K562 (cell line): ENCODE measurements at regions not wholly inside any gene's neighbourhood (a gene's known extent, or its start where the extent isn't known, plus 50 kb on each side); places are given as distances from the start of the nearest gene placed in this dataset.

Experiments used
- ATAC-seq: fragments of 200-7000 bp; cut with Tn5 transposase; 3 replicates; pipeline ENCODE4 v1.9.1; 2020; ENCODE audit warnings: moderate library complexity
- BruUV-seq: library from RNA; stranded (reverse); fragments of 400-500 nt; replicated peaks from 2 replicates; lab custom pipeline; 2021; lab: Mats Ljungman, UMichigan
- CTCF ChIA-PET: fragments of 300-600 bp; formaldehyde crosslinking; extraction: SDS; loops from one replicate; lab custom pipeline; 2021; ENCODE audit warnings: low intra/inter-chr PET ratio; lab: Yijun Ruan, JAX
- POLR2A ChIA-PET: fragments of 300-600, 350-650 bp; sonication (Branson Sonifier 250); formaldehyde crosslinking; extraction: SDS; loops from one replicate; lab custom pipeline; 2021; ENCODE audit warnings: antibody characterized with exemption, inconsistent platforms; lab: Yijun Ruan, JAX
- DNase-seq, 4 experiments: peaks; one replicate each; pipeline versions ENCODE4 v3.0.0 to v3.0.0-alpha.2; 2011 to 2018; ENCODE audit warnings: low spot score in 3 of 4, mixed read lengths in 3 of 4; ENCODE audit errors: extremely low read depth in 1 of 4
- FAIRE-seq: peaks from 2 replicates; lab custom pipeline; 2011; peaks lifted over from hg19 to GRCh38; lab: Jason Lieb, UNC
- H2AFZ ChIP-seq: 2 replicates; pipeline ENCODE4 v1.6.0; 2011; ENCODE audit warnings: low read depth, low read length, control low read depth, inconsistent platforms
- H3K27ac ChIP-seq: fragments of 200-600 bp; 3 replicates; pipeline ENCODE4 v1.8.0; 2011; ENCODE audit warnings: low read depth, mild to moderate bottlenecking, control low read depth, inconsistent platforms, low read length, moderate library complexity, mixed read lengths; ENCODE audit errors: extremely low read depth
- H3K27me3 ChIP-seq, 2 experiments: fragments of 300-600 bp in 1 of 2; 2 replicates in 1 of 2; 3 replicates in 1 of 2; pipeline versions ENCODE4 v1.6.0 to v1.8.0; 2011; ENCODE audit warnings: inconsistent platforms in 2 of 2, low read length in 2 of 2, mild to moderate bottlenecking in 1 of 2, mixed read lengths in 1 of 2, moderate library complexity in 1 of 2; ENCODE audit not compliant: control insufficient read depth in 2 of 2, insufficient read depth in 2 of 2
- H3K36me3 ChIP-seq: fragments of 300-600 bp; 3 replicates; pipeline ENCODE4 v1.8.0; 2011; ENCODE audit warnings: mild to moderate bottlenecking, low read length, inconsistent platforms; ENCODE audit not compliant: control insufficient read depth, insufficient read depth
- H3K4me1 ChIP-seq, 2 experiments: fragments of 200-600 bp in 1 of 2; replicated peaks in 1 of 2; 2 replicates in 1 of 2; 3 replicates in 1 of 2; pipeline versions ENCODE4 v1.5.1 to v1.8.0; 2011; ENCODE audit warnings: inconsistent platforms in 2 of 2, low read length in 2 of 2, mild to moderate bottlenecking in 1 of 2, mixed read lengths in 1 of 2, moderate library complexity in 1 of 2; ENCODE audit not compliant: control insufficient read depth in 2 of 2, insufficient read depth in 2 of 2
- H3K4me2 ChIP-seq: 2 replicates; pipeline ENCODE4 v1.6.1; 2011; ENCODE audit warnings: low read length, control low read depth, inconsistent platforms, mixed read lengths; ENCODE audit not compliant: insufficient read depth
- H3K4me3 ChIP-seq: fragments of 200-600 bp; sonication (generic), shearing (Covaris generic); 2 replicates; pipeline ENCODE4 v1.5.1; 2016; ENCODE audit warnings: control low read depth, inconsistent platforms
- H3K79me2 ChIP-seq: fragments of 200-600 bp; 3 replicates; pipeline ENCODE4 v1.8.0; 2011; ENCODE audit warnings: low read length, inconsistent platforms; ENCODE audit not compliant: control insufficient read depth, insufficient read depth
- H3K9ac ChIP-seq, 2 experiments: 2 replicates each; pipeline versions ENCODE4 v1.6.0 to v1.6.1; 2011; ENCODE audit warnings: low read depth in 2 of 2, low read length in 2 of 2, control low read depth in 1 of 2, inconsistent platforms in 1 of 2, mild to moderate bottlenecking in 1 of 2, mixed read lengths in 1 of 2; ENCODE audit not compliant: insufficient read depth in 1 of 2
- H3K9me1 ChIP-seq: one replicate; pipeline ENCODE4 v1.6.0; 2011; ENCODE audit warnings: inconsistent platforms, mild to moderate bottlenecking, low read length, moderate library complexity; ENCODE audit not compliant: control insufficient read depth, insufficient read depth
- H3K9me3 ChIP-seq: replicated peaks from 2 replicates; pipeline ENCODE4 v1.5.1; 2011; ENCODE audit warnings: low read depth, low read length, inconsistent platforms; ENCODE audit not compliant: control insufficient read depth, insufficient read depth
- H4K20me1 ChIP-seq: replicated peaks from 2 replicates; pipeline ENCODE4 v1.6.1; 2011; ENCODE audit warnings: low read length, inconsistent platforms, mixed read lengths; ENCODE audit not compliant: control insufficient read depth, insufficient read depth
- HNRNPLL ChIP-seq: fragments of 200-400 bp; formaldehyde crosslinking; IDR thresholded peaks from 2 replicates; pipeline ENCODE4 v1.6.1; 2017; ENCODE audit warnings: low read length, low read depth, mild to moderate bottlenecking; ENCODE audit not compliant: poor library complexity, severe bottlenecking
- HOMEZ ChIP-seq: fragments of 250-450 bp; sonication (Bioruptor Pico); IDR thresholded peaks from 2 replicates; pipeline ENCODE4 v1.4.0; 2020; ENCODE audit warnings: mild to moderate bottlenecking, moderate library complexity
- PATZ1 ChIP-seq: fragments of 250-450 bp; sonication (Bioruptor Pico); IDR thresholded peaks from 2 replicates; pipeline ENCODE4 v1.5.0; 2020; ENCODE audit warnings: mild to moderate bottlenecking, borderline replicate concordance
- SP1 ChIP-seq: sonication (generic); formaldehyde crosslinking; IDR thresholded peaks from 2 replicates; pipeline ENCODE4 v1.8.1; 2022; ENCODE audit warnings: mild to moderate bottlenecking, missing genetic modification reagents
- SPI1 ChIP-seq: IDR thresholded peaks from 2 replicates; pipeline ENCODE4 v1.6.1; 2011; ENCODE audit warnings: low read depth, low read length, control low read depth, borderline replicate concordance
- TEAD4 ChIP-seq, 2 experiments: sonication (generic) in 1 of 2; formaldehyde crosslinking in 1 of 2; IDR thresholded peaks; 2 replicates each; pipeline versions ENCODE4 v1.6.1 to v1.8.0; 2012 to 2022; ENCODE audit warnings: borderline replicate concordance in 1 of 2, inconsistent platforms in 1 of 2, low read length in 1 of 2, mild to moderate bottlenecking in 1 of 2, missing genetic modification reagents in 1 of 2
- ZBTB17 ChIP-seq: fragments of 450-650 bp; formaldehyde crosslinking; IDR thresholded peaks from 2 replicates; pipeline ENCODE4 v1.4.0; 2020; ENCODE audit warnings: mild to moderate bottlenecking
- ZC3H4 ChIP-seq: sonication (generic); formaldehyde crosslinking; IDR thresholded peaks from 2 replicates; pipeline ENCODE4 v1.9.0; 2021; ENCODE audit warnings: missing genetic modification reagents, borderline replicate concordance
- ZNF354B ChIP-seq: fragments of 250-450 bp; sonication (Bioruptor Pico); IDR thresholded peaks from 2 replicates; pipeline ENCODE4 v1.4.0; 2020
- in situ Hi-C: fragments of 300-500 bp; cut with MboI; formaldehyde crosslinking; loops from 4 replicates; pipeline ENCODE4 v1.15.0; 2018; ENCODE audit warnings: inconsistent platforms, mixed read lengths
- intact Hi-C: fragments of 100-400 bp; cut with micrococcal nuclease; formaldehyde crosslinking; loops from 2 replicates; pipeline ENCODE4 v1.14.2; 2022

GRCh38 chr2:16339206-16339605 lies 326.4 kb downstream of the CYRIA start (continued):
- TF ChIP-seq TEAD4 (IDR thresholded peaks at IDR 0.05; ENCODE audit: low read length) (no peak), TEAD4 (CRISPR knock-in tag; IDR thresholded peaks at IDR 0.05; ENCODE audit: borderline replicate concordance) (no peak), ZC3H4 (CRISPR knock-in tag) (no peak), SP1 (no peak), PATZ1 (CRISPR knock-in tag) (no peak)
- TF ChIP-seq, all 486 proteins: peak for 0

GRCh38 chr2:16338026-16338425 lies 327.6 kb downstream of the CYRIA start:
- H3K9me1 ChIP-seq = no peaks in the 10 kb centered on the region
- in situ Hi-C loops = no loop called here
- FAIRE-seq (no peak), ATAC-seq (no peak), DNase-seq (no peak)
- no peak overlapping the region for H3K27ac ChIP-seq
- H3K9ac ChIP-seq = no peak overlapping the region
- intact Hi-C loops = no loop called here
- no TSS peak for BruUV-seq
- no peak overlapping the region for H3K4me2 ChIP-seq
- no peaks in the 10 kb centered on the region for H3K4me1 ChIP-seq
- H3K4me3 ChIP-seq = no peak overlapping the region
- H3K79me2 ChIP-seq = no peaks in the 10 kb centered on the region
- TF ChIP-seq HOMEZ (CRISPR knock-in tag) (no peak), SPI1 (no peak), HNRNPLL (no peak), ZNF354B (no peak), ZBTB17 (CRISPR knock-in tag) (no peak)
- H3K9me3 ChIP-seq = no peaks in the 10 kb centered on the region
- ChIA-PET CTCF (no interaction called here), POLR2A (no interaction called here)
- no peak overlapping the region for H2AFZ ChIP-seq
- H3K27me3 ChIP-seq = no peaks in the 10 kb centered on the region; a peak in 1 of 5 replicates
- H3K36me3 ChIP-seq = no peaks in the 10 kb centered on the region
- H4K20me1 ChIP-seq = no peaks in the 10 kb centered on the region
